Caco-2 (cell line): ENCODE measurements at regions not wholly inside any gene's neighbourhood (a gene's known extent, or its start where the extent isn't known, plus 50 kb on each side); places are given as distances from the start of the nearest gene placed in this dataset.

Source experiments
- BruUV-seq: library from RNA; stranded (reverse); fragments of 400-500 nt; replicated peaks from 2 replicates; lab custom pipeline; 2021; lab: Mats Ljungman, UMichigan
- CTCF ChIA-PET: fragments of 300-600 bp; sonication (Branson Sonifier 250); formaldehyde crosslinking; loops from one replicate; lab custom pipeline; 2022; ENCODE audit warnings: antibody characterized with exemption; lab: Charles Lee
- POLR2A ChIA-PET: fragments of 300-600 bp; sonication (Branson Sonifier 250); formaldehyde crosslinking; loops from one replicate; lab custom pipeline; 2022; ENCODE audit warnings: antibody characterized with exemption; lab: Charles Lee
- DNase-seq, 2 experiments: peaks; one replicate each; pipeline versions ENCODE4 v3.0.0 to v3.0.0-alpha.2; 2020 to 2022
- H3K27me3 ChIP-seq: replicated peaks from 2 replicates; pipeline ENCODE4 v1.6.0; 2011; ENCODE audit warnings: low read length; ENCODE audit not compliant: control insufficient read depth, insufficient read depth
- H3K36me3 ChIP-seq: 2 replicates; pipeline ENCODE4 v1.5.1; 2011; ENCODE audit warnings: low read length; ENCODE audit not compliant: control insufficient read depth, insufficient read depth
- H3K4me1 ChIP-seq: fragments of 250-450 bp; sonication (Bioruptor Pico); 2 replicates; pipeline ENCODE4 v1.5.1; 2020; ENCODE audit warnings: mild to moderate bottlenecking
- H3K4me3 ChIP-seq: 2 replicates; pipeline ENCODE4 v1.5.1; 2011; ENCODE audit warnings: low read depth, mild to moderate bottlenecking, control low read depth, low read length
- H3K9me3 ChIP-seq: fragments of 250-450 bp; sonication (Bioruptor Pico); 2 replicates; pipeline ENCODE4 v1.5.1; 2020; ENCODE audit warnings: mild to moderate bottlenecking, moderate library complexity
- H3K27ac Mint-ChIP-seq: one replicate; pipeline ENCODE4 v1.8.0; 2022; ENCODE audit warnings: mixed read lengths; ENCODE audit not compliant: unreplicated experiment
- H3K27me3 Mint-ChIP-seq: one replicate; pipeline ENCODE4 v1.8.0; 2022; ENCODE audit warnings: mixed read lengths; ENCODE audit not compliant: insufficient read depth, unreplicated experiment
- H3K36me3 Mint-ChIP-seq: one replicate; pipeline ENCODE4 v1.8.0; 2022; ENCODE audit warnings: mild to moderate bottlenecking, mixed read lengths; ENCODE audit not compliant: insufficient read depth, unreplicated experiment
- H3K4me1 Mint-ChIP-seq: one replicate; pipeline ENCODE4 v1.8.0; 2022; ENCODE audit warnings: low read depth, mixed read lengths; ENCODE audit not compliant: unreplicated experiment
- H3K4me3 Mint-ChIP-seq: one replicate; pipeline ENCODE4 v1.8.0; 2022; ENCODE audit warnings: mild to moderate bottlenecking, moderate library complexity, mixed read lengths; ENCODE audit not compliant: unreplicated experiment
- H3K9me3 Mint-ChIP-seq: one replicate; pipeline ENCODE4 v1.8.0; 2022; ENCODE audit warnings: mixed read lengths; ENCODE audit not compliant: unreplicated experiment
- intact Hi-C: fragments of 100-400 bp; cut with micrococcal nuclease; formaldehyde crosslinking; loops from one replicate; pipeline ENCODE4 v1.10.0; 2022; ENCODE audit not compliant: unreplicated experiment
- TF ChIP-seq, protein P1 (sequence below), 2 experiments: fragments of 200-600 bp in 1 of 2; IDR thresholded peaks; 1 replicate in 1 of 2; 2 replicates in 1 of 2; pipeline versions ENCODE4 v1.5.1 to v1.8.0; 2011 to 2022; ENCODE audit warnings: antibody characterized with exemption in 1 of 2, control low read depth in 1 of 2, inconsistent platforms in 1 of 2, low read depth in 1 of 2, low read length in 1 of 2, mild to moderate bottlenecking in 1 of 2, moderate library complexity in 1 of 2; ENCODE audit not compliant: insufficient read depth in 1 of 2, severe bottlenecking in 1 of 2, unreplicated experiment in 1 of 2

DNA sequence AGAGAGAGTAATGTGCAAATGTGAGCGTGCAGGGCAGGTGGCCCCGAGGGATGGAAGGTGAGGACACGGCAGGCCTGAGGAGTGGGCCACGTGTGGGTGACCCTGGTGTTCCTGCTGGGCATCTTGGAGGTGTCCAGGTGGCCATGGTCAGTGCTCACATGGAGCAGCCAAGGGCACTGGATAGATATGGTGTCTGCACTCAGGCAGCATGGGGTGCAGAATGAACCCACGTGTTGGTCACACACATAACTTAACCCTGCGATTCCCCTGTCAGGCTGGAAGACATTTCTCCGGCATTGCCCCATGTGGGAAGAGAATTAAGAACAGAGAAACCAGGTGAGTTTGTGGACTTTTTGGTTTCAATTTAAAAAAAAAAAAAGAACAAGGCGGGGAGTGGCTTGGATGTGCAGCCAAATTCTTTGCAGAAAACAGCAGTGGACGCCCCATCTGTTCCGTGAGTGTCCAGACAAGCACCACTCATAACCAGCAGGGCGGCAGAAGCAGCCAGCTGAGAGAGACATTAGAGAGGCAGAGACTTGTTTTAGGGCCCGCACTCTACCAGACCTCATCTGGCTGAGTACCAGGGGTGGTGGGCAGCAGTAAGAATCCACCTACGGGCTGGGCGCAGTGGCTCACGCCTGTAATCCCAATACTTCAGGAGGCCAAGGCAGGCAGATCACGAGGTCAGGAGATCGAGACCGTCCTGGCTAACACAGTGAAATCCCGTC, 249.8 kb downstream of the ACKR3 start:
- Mint-ChIP-seq H3K27ac (no peak overlapping the region), H3K4me1 (no peaks in the 10 kb centered on the region), H3K36me3 (peaks cover 5% of the 10 kb centered on the region), H3K27me3 (no peaks in the 10 kb centered on the region), H3K4me3 (no peak overlapping the region), H3K9me3 (peaks cover 10% of the 10 kb centered on the region)
- Histone ChIP-seq H3K27me3 (no peaks in the 10 kb centered on the region), H3K4me1 (peaks cover 3% of the 10 kb centered on the region; the same call in 1 of the 2 replicates), H3K9me3 (no peaks in the 10 kb centered on the region), H3K36me3 (no peaks in the 10 kb centered on the region), H3K4me3 (no peak overlapping the region)
- TF ChIP-seq, protein P1, sequence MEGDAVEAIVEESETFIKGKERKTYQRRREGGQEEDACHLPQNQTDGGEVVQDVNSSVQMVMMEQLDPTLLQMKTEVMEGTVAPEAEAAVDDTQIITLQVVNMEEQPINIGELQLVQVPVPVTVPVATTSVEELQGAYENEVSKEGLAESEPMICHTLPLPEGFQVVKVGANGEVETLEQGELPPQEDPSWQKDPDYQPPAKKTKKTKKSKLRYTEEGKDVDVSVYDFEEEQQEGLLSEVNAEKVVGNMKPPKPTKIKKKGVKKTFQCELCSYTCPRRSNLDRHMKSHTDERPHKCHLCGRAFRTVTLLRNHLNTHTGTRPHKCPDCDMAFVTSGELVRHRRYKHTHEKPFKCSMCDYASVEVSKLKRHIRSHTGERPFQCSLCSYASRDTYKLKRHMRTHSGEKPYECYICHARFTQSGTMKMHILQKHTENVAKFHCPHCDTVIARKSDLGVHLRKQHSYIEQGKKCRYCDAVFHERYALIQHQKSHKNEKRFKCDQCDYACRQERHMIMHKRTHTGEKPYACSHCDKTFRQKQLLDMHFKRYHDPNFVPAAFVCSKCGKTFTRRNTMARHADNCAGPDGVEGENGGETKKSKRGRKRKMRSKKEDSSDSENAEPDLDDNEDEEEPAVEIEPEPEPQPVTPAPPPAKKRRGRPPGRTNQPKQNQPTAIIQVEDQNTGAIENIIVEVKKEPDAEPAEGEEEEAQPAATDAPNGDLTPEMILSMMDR (IDR thresholded peaks at IDR 0.05; ENCODE audit: insufficient read depth in 1 of 2, low read depth in 1 of 2, low read length in 1 of 2, severe bottlenecking in 1 of 2, unreplicated experiment in 1 of 2) = no peak
- no TSS peak for BruUV-seq
- ChIA-PET POLR2A (no interaction called here), CTCF (no interaction called here)
- no peak for DNase-seq
- intact Hi-C loops = loop anchor here (10.0 kb wide), 2 partner anchors 75 to 135 kb away; no protein-coding TSS in a partner anchor

DNA sequence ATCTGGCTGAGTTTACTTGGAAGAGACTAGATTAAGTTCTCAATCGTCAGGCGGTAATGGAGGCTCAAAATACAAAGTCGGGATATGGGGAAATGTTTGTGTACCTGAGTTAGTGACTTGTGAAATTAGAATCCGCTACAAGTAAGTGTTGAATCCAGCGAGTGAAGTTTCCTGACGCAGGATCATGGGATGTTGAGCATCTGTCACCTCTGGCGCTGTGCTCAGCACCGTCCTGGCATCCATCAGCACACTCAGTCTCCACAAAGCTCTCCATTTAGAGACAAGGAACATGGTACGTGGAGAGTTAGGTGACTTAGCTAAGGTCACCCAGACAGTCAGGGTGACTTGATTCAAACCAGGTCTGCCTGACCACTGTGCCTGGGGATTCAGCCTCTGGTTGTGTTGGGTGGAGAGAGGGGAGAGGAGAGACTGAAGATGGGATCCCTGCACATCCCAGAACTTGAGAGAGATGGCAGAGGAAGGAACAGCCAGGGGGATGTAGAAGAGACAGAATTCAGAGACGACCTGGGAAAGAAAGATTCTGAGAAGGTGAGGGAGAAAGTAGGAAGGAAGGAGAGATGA, 251.2 kb downstream of the ACKR3 start:
- Mint-ChIP-seq H3K4me3 (no peak overlapping the region), H3K9me3 (peaks cover 10% of the 10 kb centered on the region), H3K27me3 (no peaks in the 10 kb centered on the region), H3K27ac (no peak overlapping the region), H3K36me3 (peaks cover 5% of the 10 kb centered on the region), H3K4me1 (peaks cover 9% of the 10 kb centered on the region)
- CTCF ChIA-PET = no interaction called here
- no peak for DNase-seq
- BruUV-seq = no TSS peak
- TF ChIP-seq, protein P1 (IDR thresholded peaks at IDR 0.05; ENCODE audit: insufficient read depth in 1 of 2, low read depth in 1 of 2, low read length in 1 of 2, severe bottlenecking in 1 of 2, unreplicated experiment in 1 of 2) = no peak
- POLR2A ChIA-PET = no interaction called here
- H3K4me1 ChIP-seq = peaks cover 14% of the 10 kb centered on the region
- no peaks in the 10 kb centered on the region for H3K36me3 ChIP-seq
- H3K9me3 ChIP-seq = no peaks in the 10 kb centered on the region
- intact Hi-C loops = loop anchor here (10.0 kb wide), 2 partner anchors 74 to 134 kb away; no protein-coding TSS in a partner anchor
- H3K4me3 ChIP-seq = no peak overlapping the region
- no peaks in the 10 kb centered on the region for H3K27me3 ChIP-seq

DNA sequence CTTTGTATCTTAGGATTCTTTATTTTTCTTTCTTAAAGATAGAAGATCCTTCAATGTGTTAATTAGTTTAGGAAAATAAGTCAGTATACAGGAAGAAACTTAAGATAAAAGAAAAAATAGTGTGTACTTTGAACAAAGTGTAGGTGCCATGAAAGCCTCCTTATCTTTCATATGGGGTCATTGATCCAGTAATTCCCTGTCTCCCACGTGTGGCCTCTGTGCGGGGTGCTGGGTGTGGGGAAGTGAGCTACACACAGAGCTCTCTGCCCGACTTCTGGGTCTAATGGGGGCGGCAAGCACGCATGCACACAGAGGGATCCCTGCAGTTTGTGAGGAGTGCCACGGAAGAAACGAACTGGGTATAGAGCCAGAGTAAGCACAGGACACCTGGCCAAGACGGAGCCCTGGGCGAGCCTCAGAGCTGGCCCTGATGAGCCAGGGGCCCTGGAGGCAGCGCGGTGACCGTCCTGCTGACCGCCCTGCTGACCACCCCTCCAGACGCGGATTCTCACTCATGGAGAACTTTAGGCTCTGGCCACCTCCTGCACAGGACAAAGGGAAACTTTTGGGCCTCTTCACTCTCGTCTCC, 253.5 kb downstream of the ACKR3 start:
- Histone ChIP-seq H3K9me3 (no peaks in the 10 kb centered on the region), H3K27me3 (no peaks in the 10 kb centered on the region), H3K36me3 (no peaks in the 10 kb centered on the region), H3K4me3 (no peak overlapping the region), H3K4me1 (peaks cover 14% of the 10 kb centered on the region)
- H3K27ac Mint-ChIP-seq = no peak overlapping the region
- CTCF ChIA-PET = no interaction called here
- H3K9me3 Mint-ChIP-seq = peaks cover 10% of the 10 kb centered on the region
- H3K4me1 Mint-ChIP-seq = peaks cover 9% of the 10 kb centered on the region
- no peak overlapping the region for H3K4me3 Mint-ChIP-seq
- no peak for DNase-seq
- H3K36me3 Mint-ChIP-seq = no peaks in the 10 kb centered on the region
- intact Hi-C loops = loop anchor here (10.0 kb wide), 2 partner anchors 72 to 132 kb away; no protein-coding TSS in a partner anchor
- POLR2A ChIA-PET = no interaction called here
- TF ChIP-seq, protein P1 (IDR thresholded peaks at IDR 0.05; ENCODE audit: insufficient read depth in 1 of 2, low read depth in 1 of 2, low read length in 1 of 2, severe bottlenecking in 1 of 2, unreplicated experiment in 1 of 2) = no peak
- no peaks in the 10 kb centered on the region for H3K27me3 Mint-ChIP-seq
- no TSS peak for BruUV-seq
